Small intestine (tissue), 7 donors: ENCODE measurements at regions not wholly inside any gene's neighbourhood (a gene's known extent, or its start where the extent isn't known, plus 50 kb on each side); places are given as distances from the start of the nearest gene placed in this dataset.

Source experiments
- DNase-seq, 2 donors: peaks; one replicate each; pipeline versions ENCODE4 v3.0.0 to v3.0.0-alpha.2; 2013
- FAIRE-seq: peaks from 2 replicates; lab custom pipeline; 2012; peaks lifted over from hg19 to GRCh38; lab: Jason Lieb, UNC
- H3K27ac ChIP-seq, 3 donors: one replicate each; pipeline ENCODE4 v1.5.1; 2013; ENCODE audit warnings: low read length in 2 of 3, mild to moderate bottlenecking in 2 of 3, control low read depth in 1 of 3, inconsistent platforms in 1 of 3, low read depth in 1 of 3, moderate library complexity in 1 of 3
- H3K27me3 ChIP-seq, 3 donors: one replicate each; pipeline ENCODE4 v1.6.1; 2013; ENCODE audit warnings: low read length in 3 of 3, inconsistent platforms in 1 of 3; ENCODE audit not compliant: control insufficient read depth in 3 of 3, insufficient read depth in 3 of 3
- H3K36me3 ChIP-seq, 3 donors: one replicate each; pipeline ENCODE4 v1.6.1; 2013; ENCODE audit warnings: low read length in 3 of 3, inconsistent platforms in 1 of 3, low read depth in 1 of 3, mild to moderate bottlenecking in 1 of 3, moderate library complexity in 1 of 3; ENCODE audit not compliant: control insufficient read depth in 3 of 3, insufficient read depth in 2 of 3
- H3K4me1 ChIP-seq, 3 donors: one replicate each; pipeline ENCODE4 v1.6.1; 2013; ENCODE audit warnings: low read length in 2 of 3, inconsistent platforms in 1 of 3, low read depth in 1 of 3, mild to moderate bottlenecking in 1 of 3, moderate library complexity in 1 of 3; ENCODE audit not compliant: control insufficient read depth in 3 of 3, insufficient read depth in 2 of 3
- H3K4me3 ChIP-seq, 3 donors: one replicate each; pipeline ENCODE4 v1.5.1; 2013; ENCODE audit warnings: low read length in 3 of 3, control low read depth in 1 of 3, inconsistent platforms in 1 of 3, low read depth in 1 of 3, mild to moderate bottlenecking in 1 of 3, moderate library complexity in 1 of 3
- H3K9me3 ChIP-seq, 2 donors: one replicate each; pipeline ENCODE4 v1.6.1; 2013; ENCODE audit warnings: low read depth in 1 of 2, low read length in 1 of 2; ENCODE audit not compliant: control insufficient read depth in 2 of 2, insufficient read depth in 1 of 2
- WGBS, 3 donors: extraction: QIAGEN DNeasy Blood & Tissue Kit; methylation state at CpG; one replicate each; pipeline ENCODE4 v1.1.7; 2013; 5-methylcytosine and 5-hydroxymethylcytosine counted together
- donor health status: healthy with polysubstance abuse.
- donor health status: control.
- donor health status: control.
- donor health status: Bipolar disorder and iron deficiency.
- donor health status: healthy.

DNA sequence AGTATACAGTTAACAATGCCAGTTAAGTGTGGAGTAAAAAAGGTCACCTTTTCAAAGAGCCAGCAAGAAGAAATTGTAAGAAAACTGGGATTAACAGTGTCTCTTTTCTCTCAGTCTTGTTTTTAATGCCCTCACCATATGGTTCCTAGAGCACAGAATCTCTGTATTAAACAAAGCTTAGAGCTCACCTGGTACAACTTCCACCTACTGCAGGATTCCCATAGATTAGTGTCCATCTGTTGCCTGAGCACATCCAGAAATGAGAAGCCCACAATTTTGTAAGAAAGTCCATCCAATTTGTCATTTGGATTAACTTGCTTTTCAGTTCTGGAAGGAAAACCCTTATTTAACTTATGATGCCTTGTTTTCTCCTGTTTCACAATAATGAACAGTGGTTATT, 1037.1 kb downstream of the STPG2 start:
- no peak for FAIRE-seq
- no peak for DNase-seq
- no peaks in the 10 kb centered on the region for H3K9me3 ChIP-seq
- H3K4me1 ChIP-seq: no peaks in the 10 kb centered on the region
- H3K27ac ChIP-seq: no peak overlapping the region
- no peaks in the 10 kb centered on the region for H3K36me3 ChIP-seq
- no peaks in the 10 kb centered on the region for H3K27me3 ChIP-seq
- no peak overlapping the region for H3K4me3 ChIP-seq

- no peak for FAIRE-seq
- Histone ChIP-seq H3K36me3 (no peaks in the 10 kb centered on the region), H3K27ac (no peak overlapping the region), H3K27me3 (no peaks in the 10 kb centered on the region), H3K4me3 (no peak overlapping the region), H3K4me1 (no peaks in the 10 kb centered on the region), H3K9me3 (no peaks in the 10 kb centered on the region)
- WGBS, 3 donors: 66 to 71% (median 69%) methylated on average over 1 of the region's 1 CpG
- DNase-seq: no peak
Observed at GRCh38 chr4:97110506-97110905, 1032.8 kb downstream of the STPG2 start.

GRCh38 chr4:97116511-97116910, 1026.8 kb downstream of the STPG2 start:
- H3K27me3 ChIP-seq: no peaks in the 10 kb centered on the region
- no peaks in the 10 kb centered on the region for H3K36me3 ChIP-seq
- H3K4me3 ChIP-seq: no peak overlapping the region
- 54 to 60% (median 55%) methylated on average over 2 of the region's 2 CpGs for WGBS, 3 donors
- no peak for DNase-seq
- FAIRE-seq: no peak
- peaks cover 0 to 3% (median 0%) of the 10 kb centered on the region in 3 donors for H3K4me1 ChIP-seq
- H3K9me3 ChIP-seq: peaks cover 0 to 2% of the 10 kb centered on the region in 2 donors
- no peak overlapping the region for H3K27ac ChIP-seq

DNA sequence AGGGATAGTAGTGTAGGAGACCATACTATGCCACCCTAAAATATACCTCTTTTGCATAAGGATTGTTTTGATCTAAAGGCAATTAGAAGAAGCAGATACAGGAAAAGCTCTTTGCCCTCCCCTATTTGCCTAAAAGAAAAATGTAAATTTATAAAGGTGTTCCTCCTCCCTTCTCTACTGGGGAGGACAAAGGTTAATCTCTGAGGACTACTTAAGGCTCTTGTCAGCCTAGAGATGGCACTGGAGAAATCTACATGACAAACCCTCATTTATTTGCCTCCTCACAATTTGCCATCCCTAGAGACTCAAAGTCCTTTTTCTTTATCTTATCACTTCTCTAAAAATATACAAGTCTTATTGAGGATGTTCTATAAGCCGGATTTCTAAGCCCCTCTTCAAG, 1021.8 kb downstream of the STPG2 start:
- WGBS, 3 donors: 10 to 40% (median 35%) methylated on average over 1 of the region's 1 CpG
- FAIRE-seq: no peak

GRCh38 chr4:97123573-97123972, 1019.7 kb downstream of the STPG2 start:
- H3K4me3 ChIP-seq: no peak overlapping the region
- H3K27me3 ChIP-seq: no peaks in the 10 kb centered on the region
- WGBS, 3 donors: 78 to 81% (median 81%) methylated on average over 4 of the region's 4 CpGs
- DNase-seq (no peak), FAIRE-seq (no peak)
- no peak overlapping the region for H3K27ac ChIP-seq
- H3K9me3 ChIP-seq: peaks cover 0 to 3% of the 10 kb centered on the region in 2 donors
- no peaks in the 10 kb centered on the region for H3K36me3 ChIP-seq
- peaks cover 0 to 3% (median 0%) of the 10 kb centered on the region in 3 donors for H3K4me1 ChIP-seq

More for the DNA sequence above, 1021.8 kb downstream of the STPG2 start:
- Histone ChIP-seq H3K9me3 (peaks cover 0 to 3% of the 10 kb centered on the region in 2 donors), H3K27me3 (no peaks in the 10 kb centered on the region), H3K4me1 (peaks cover 0 to 3% (median 0%) of the 10 kb centered on the region in 3 donors), H3K4me3 (no peak overlapping the region), H3K36me3 (no peaks in the 10 kb centered on the region), H3K27ac (no peak overlapping the region)
- DNase-seq: peak in 1 of 2 donors; percentile 19

DNA sequence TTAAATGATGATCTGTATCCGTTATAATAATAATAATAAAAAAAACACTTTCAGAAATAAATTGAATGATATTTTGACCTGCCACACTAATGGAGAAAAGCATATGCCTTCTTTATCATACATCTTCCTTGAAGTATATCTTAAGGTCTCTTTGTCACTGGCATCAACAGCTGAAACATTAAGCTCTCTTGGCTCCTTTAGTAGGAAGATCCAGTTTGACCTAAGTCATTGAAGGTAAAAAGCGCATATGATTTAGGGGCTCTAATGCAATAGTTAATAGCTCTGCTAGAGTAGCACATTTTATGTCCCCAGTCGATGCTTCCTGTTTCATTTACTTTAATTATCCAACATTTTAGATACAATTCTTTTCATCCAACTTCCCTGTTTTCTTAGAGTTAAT, 1010.8 kb downstream of the STPG2 start:
- WGBS, 3 donors: 57 to 62% (median 59%) methylated on average over 3 of the region's 3 CpGs
- no peak overlapping the region for H3K4me3 ChIP-seq
- no peaks in the 10 kb centered on the region for H3K4me1 ChIP-seq
- no peak for DNase-seq
- FAIRE-seq: no peak
- no peak overlapping the region for H3K27ac ChIP-seq
- no peaks in the 10 kb centered on the region for H3K27me3 ChIP-seq
- no peaks in the 10 kb centered on the region for H3K9me3 ChIP-seq
- H3K36me3 ChIP-seq: no peaks in the 10 kb centered on the region

GRCh38 chr4:97134456-97134855, 1008.8 kb downstream of the STPG2 start:
- no peak overlapping the region for H3K27ac ChIP-seq
- no peak for DNase-seq
- peaks cover 0 to 5% of the 10 kb centered on the region in 2 donors for H3K9me3 ChIP-seq
- no peaks in the 10 kb centered on the region for H3K4me1 ChIP-seq
- WGBS, 3 donors: 16 to 55% (median 30%) methylated on average over 2 of the region's 2 CpGs
- H3K27me3 ChIP-seq: no peaks in the 10 kb centered on the region
- no peaks in the 10 kb centered on the region for H3K36me3 ChIP-seq
- H3K4me3 ChIP-seq: no peak overlapping the region
- no peak for FAIRE-seq

- no peaks in the 10 kb centered on the region for H3K36me3 ChIP-seq
- no peaks in the 10 kb centered on the region for H3K27me3 ChIP-seq
- DNase-seq (no peak), FAIRE-seq (no peak)
- H3K4me3 ChIP-seq: no peak overlapping the region
- H3K27ac ChIP-seq: no peak overlapping the region
- H3K9me3 ChIP-seq: peaks cover 0 to 5% of the 10 kb centered on the region in 2 donors
- 63 to 68% (median 64%) methylated on average over 4 of the region's 4 CpGs for WGBS, 3 donors
- peaks cover 0 to 4% (median 0%) of the 10 kb centered on the region in 3 donors for H3K4me1 ChIP-seq
Observed at GRCh38 chr4:97139791-97140190, 1003.5 kb downstream of the STPG2 start.

DNA sequence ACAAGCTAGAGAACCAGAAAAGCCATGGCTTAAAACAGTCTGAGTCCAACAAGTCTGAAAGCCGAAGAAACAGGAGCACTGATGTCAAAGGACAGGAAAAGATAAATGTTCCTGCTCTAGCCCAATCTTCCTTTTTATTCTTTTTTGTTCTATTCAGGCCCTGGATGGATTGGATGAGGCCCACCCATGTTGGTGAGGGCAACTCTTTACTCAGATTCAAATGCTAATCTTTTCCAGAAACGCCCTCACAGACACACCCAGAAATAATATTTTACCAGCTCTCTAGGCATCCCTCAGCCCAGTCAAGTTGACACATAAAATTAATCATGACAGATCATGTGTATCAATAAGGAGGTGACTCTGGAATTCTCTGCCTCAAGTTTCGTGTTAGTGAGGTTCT, 1002.7 kb downstream of the STPG2 start:
- H3K27me3 ChIP-seq: no peaks in the 10 kb centered on the region
- WGBS, 3 donors: 56 to 66% (median 60%) methylated on average over 3 of the region's 3 CpGs
- FAIRE-seq (no peak), DNase-seq (no peak)
- H3K4me3 ChIP-seq: no peak overlapping the region
- H3K36me3 ChIP-seq: no peaks in the 10 kb centered on the region
- H3K9me3 ChIP-seq: peaks cover 0 to 5% of the 10 kb centered on the region in 2 donors
- peaks cover 0 to 4% (median 0%) of the 10 kb centered on the region in 3 donors for H3K4me1 ChIP-seq
- H3K27ac ChIP-seq: no peak overlapping the region
